GM19240 (cell line): ENCODE measurements at regions not wholly inside any gene's neighbourhood (a gene's known extent, or its start where the extent isn't known, plus 50 kb on each side); places are given as distances from the start of the nearest gene placed in this dataset.
"Not testable (repeated sequence)": the region's sequence is repeated elsewhere in the genome, so short reads cannot be mapped to it uniquely, and the experiment has no call there.

Source experiments
- DNase-seq: peaks from one replicate; pipeline ENCODE4 v3.0.0; 2011; ENCODE audit warnings: low spot score; ENCODE audit not compliant: insufficient read length

- no peak for DNase-seq
Measured at GRCh38 chr4:23036503-23036902, 343.8 kb downstream of the GBA3 start.

GRCh38 chr4:23035521-23036056 is 342.9 kb downstream of the GBA3 start:
- no peak for DNase-seq

GRCh38 chr4:23034731-23035130 is 342.0 kb downstream of the GBA3 start:
- no peak for DNase-seq

- no peak for DNase-seq
Measured at GRCh38 chr4:23033796-23034195, 341.1 kb downstream of the GBA3 start.

DNA sequence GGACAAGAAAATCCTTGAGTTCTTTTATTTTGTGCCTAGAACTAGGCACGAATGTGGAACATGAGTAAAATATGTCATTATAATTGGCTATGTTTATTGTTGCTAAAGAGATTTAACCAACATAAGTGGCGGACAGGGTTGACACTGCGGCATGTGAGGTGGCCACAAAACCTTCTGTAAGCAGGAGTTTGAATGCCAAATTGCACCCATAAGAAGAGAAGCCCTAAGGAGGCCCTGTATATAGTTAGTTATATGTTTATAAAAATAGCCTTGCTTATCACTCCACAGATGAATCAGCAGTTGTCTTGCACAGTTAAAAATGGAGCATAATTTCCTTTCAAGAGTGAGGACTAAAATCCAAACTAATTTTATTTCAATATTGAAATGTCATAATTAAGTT is 336.1 kb downstream of the GBA3 start:
- DNase-seq = no peak

DNA sequence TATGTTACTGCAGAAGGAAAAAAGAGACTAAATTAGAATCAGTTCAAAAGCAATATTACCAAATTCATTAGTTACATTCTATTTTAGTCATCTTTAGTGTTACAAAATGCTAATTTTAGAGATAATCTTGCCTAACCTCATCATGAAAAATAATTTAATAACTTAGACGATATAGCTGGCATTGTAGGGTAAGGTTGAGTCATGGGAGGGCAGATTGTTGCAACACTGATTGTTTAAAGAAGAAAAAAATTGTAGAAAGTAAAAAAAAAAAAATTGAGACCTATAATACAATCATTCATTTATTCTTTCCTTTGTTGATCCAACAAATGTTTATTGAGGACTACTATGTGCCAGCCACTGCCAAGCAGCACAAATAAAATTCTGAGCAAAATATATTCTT is 330.9 kb downstream of the GBA3 start:
- DNase-seq = no peak

DNA sequence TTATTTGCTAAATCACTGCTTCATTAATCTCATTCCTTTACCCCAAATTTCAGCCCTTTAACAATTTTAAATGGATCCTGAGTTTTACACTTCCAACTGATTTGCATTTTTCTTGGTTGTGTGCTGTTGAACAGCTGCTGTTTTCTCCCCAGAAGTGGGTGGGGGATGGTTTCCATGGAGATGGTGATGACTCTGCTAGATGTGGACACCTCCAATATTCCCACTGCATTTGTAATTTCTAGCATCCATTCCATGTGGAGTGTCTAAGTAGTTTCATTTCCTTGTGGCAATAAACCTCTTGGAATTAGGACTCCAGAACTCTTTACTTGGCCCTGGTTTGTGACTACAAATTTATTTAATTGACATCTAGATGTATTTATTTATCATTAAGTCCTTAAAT is 330.4 kb downstream of the GBA3 start:
- DNase-seq = no peak

DNA sequence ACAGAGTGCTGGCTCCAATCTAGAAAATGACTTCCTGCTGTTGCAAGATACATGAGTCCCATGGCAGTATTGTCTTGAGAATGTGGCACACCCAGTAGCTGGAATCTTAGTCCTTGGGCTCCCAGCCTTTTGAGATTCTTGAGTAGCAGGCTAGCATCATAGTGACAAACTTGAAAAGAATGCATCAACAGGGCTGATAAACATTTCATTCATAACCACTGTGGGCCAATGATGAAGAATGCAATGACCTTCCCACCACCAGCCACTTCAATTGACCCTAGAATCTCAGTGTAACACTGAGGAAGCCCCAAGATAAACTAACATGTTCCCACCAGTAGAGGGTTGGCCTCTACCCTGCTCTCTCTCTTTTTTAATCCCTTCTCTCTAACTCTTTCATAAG is 329.3 kb downstream of the GBA3 start:
- DNase-seq = no peak

GRCh38 chr4:23021040-23021439 is 328.3 kb downstream of the GBA3 start:
- DNase-seq = no peak

DNA sequence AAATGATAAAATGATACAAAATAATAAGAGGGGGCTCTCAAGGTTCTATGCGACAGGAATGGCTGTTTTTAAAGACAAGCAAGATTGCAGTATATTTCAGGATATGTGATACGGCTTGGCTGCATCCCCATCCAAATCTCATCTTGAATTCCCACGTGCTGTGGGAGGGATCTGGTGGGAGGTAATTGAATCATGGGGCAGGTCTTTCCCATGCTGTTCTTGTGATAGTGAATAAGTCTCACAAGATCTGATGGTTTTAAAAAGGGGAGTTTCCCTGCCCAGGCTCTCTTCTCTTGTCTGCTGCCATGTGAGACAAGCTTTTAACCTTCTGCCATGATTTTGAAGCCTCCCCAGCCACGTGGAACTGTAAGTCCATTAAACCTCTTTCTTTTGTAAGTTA is 327.7 kb downstream of the GBA3 start:
- DNase-seq = not testable (repeated sequence)

- no peak for DNase-seq
Measured at GRCh38 chr4:23016981-23017380, 324.2 kb downstream of the GBA3 start.

GRCh38 chr4:23015821-23016220 is 323.1 kb downstream of the GBA3 start:
- DNase-seq = no peak

- DNase-seq = no peak
Measured at GRCh38 chr4:23009093-23009492, 316.4 kb downstream of the GBA3 start.

DNA sequence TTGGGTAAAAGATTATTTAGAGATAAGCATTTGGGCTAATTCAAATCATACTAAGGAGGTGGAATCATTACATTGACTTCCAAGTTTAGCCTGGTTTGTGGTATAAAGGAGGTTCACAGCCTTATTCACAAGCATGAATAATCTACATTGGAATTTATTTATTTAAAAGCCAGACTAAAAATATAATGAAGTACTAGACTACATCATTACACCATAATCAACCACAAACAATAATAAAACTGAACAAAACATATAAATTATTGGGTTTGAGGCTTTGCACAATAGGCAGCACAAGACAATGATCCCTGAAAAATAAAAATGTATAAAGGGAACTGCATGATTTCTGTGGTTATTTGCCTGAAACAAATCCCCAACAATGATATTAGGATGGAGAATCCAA is 314.0 kb downstream of the GBA3 start:
- DNase-seq = no peak

- DNase-seq = no peak
Measured at GRCh38 chr4:23005691-23006090, 313.0 kb downstream of the GBA3 start.

GRCh38 chr4:23001478-23001877 is 308.7 kb downstream of the GBA3 start:
- no peak for DNase-seq

- no peak for DNase-seq
Measured at GRCh38 chr4:22999419-22999818, 306.7 kb downstream of the GBA3 start.

DNA sequence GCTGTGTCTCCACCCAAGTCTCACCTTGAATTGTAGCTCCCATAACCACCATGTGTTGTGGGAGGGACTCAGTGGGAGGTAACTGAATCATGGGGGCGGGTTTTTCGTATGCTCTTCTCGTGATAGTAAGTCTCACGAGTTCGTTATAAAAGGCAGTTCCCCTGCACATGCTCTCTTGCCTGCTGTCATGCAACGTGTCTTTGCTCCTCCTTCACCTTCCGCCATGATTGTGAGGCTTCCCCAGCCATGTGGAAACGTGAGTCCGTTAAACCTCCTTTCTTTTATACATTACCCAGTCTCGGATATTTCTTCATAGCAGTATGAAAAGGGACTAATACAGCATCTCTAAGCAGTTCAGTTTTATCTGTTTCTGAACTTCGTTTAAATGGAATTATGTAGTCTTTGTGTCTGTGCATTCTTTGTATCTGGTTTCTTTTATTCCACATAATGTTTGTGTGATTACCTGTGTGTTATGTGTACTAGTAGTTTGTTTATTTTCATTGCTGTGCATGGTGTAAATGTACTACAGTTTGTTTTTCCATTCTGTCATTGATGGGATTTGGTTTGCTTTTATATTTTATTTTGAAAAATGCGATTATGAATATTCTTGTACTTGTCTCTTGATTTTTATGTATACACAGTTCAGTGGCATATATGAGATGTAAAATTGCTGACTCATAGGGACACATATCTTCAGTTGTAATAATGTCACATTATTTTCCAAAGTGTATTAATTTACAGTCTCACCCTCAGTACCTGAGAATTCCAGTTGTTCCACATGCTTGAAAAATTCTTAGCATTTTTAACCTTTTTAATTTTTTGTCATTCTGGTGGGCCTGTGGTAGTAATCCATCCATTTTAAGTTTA is 304.9 kb downstream of the GBA3 start:
- DNase-seq = no peak

DNA sequence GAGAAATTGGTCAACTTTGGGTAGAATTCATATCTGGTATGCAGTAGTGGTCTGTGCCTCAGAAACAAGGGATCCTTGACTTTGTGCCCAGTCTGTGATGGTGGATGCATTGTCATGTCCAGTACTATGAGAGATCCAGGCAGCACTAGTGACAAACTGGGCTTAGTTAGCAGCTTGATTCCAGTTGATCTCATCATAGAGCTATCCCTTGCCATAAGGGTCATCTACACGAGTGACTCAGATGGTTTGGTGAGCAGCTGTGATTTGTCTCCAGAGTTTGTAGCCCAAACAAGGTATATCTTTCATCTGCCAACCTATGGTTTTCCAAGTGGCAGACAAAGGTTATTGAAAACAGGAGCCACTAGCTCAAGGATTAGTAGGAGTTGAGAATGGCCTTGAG is 298.8 kb downstream of the GBA3 start:
- no peak for DNase-seq

DNA sequence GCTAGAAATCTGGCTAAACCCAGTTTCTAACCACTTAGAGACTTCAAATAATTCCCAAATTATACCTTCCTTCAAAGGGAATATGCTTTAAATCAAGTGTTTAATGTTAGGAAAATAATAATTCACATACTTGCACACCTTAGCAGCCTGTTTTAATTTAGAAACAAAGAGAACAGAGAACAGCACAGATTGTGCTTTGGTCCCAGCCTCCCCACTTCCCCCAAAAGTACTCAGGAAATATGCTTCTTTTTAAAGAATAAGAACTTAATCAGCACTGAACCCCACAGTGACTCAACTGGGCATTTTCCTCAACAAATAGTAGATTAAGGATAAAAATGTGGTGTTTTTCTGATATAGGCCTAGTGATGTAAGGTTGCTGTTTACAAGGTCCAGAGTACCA is 295.8 kb downstream of the GBA3 start:
- no peak for DNase-seq

DNA sequence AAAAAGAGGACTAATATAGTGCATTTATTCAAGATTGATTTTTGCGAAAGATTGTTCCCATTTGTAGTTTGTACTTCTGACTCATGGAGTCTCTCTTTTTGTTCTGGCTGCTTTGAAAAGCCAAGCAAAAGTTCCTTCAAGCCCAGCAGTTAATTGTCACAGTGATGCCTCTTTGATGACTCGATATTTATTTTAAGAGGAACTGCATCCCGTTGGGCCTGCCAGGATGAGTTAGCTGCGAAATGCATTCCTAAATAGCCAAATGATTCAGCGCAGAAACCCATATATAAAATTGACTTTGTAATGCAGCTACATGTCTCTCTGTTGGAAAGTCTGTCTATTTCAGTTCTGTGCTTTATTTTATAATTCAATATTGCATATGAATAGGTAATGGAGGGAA is 295.1 kb downstream of the GBA3 start:
- no peak for DNase-seq

GRCh38 chr4:22986881-22987280 is 294.1 kb downstream of the GBA3 start:
- no peak for DNase-seq

- no peak for DNase-seq
Measured at GRCh38 chr4:22986262-22986661, 293.5 kb downstream of the GBA3 start.
